Neural progenitor cell (in vitro differentiated cells): ENCODE measurements at regions not wholly inside any gene's neighbourhood (a gene's known extent, or its start where the extent isn't known, plus 50 kb on each side); places are given as distances from the start of the nearest gene placed in this dataset.

Source experiments
- EZH2 ChIP-seq: fragments of 200-600 bp; sonication (generic); IDR thresholded peaks from 2 replicates; pipeline ENCODE4 v1.6.1; 2017; ENCODE audit warnings: antibody characterized with exemption, mild to moderate bottlenecking, moderate library complexity
- EZH2phosphoT487 ChIP-seq: fragments of 200-600 bp; sonication (generic); IDR thresholded peaks from 2 replicates; pipeline ENCODE4 v1.6.1; 2017; ENCODE audit warnings: antibody characterized with exemption
- TF ChIP-seq, protein P1 (sequence below): fragments of 200-600 bp; sonication (generic); IDR thresholded peaks from 2 replicates; pipeline ENCODE4 v1.5.1; 2017; ENCODE audit warnings: antibody characterized with exemption, mild to moderate bottlenecking

- TF ChIP-seq, protein P1, sequence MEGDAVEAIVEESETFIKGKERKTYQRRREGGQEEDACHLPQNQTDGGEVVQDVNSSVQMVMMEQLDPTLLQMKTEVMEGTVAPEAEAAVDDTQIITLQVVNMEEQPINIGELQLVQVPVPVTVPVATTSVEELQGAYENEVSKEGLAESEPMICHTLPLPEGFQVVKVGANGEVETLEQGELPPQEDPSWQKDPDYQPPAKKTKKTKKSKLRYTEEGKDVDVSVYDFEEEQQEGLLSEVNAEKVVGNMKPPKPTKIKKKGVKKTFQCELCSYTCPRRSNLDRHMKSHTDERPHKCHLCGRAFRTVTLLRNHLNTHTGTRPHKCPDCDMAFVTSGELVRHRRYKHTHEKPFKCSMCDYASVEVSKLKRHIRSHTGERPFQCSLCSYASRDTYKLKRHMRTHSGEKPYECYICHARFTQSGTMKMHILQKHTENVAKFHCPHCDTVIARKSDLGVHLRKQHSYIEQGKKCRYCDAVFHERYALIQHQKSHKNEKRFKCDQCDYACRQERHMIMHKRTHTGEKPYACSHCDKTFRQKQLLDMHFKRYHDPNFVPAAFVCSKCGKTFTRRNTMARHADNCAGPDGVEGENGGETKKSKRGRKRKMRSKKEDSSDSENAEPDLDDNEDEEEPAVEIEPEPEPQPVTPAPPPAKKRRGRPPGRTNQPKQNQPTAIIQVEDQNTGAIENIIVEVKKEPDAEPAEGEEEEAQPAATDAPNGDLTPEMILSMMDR = no peak
- TF ChIP-seq EZH2 = no peak
- no peak for TF ChIP-seq EZH2phosphoT487
Observed at GRCh38 chr13:107210723-107211030, 642.7 kb upstream of the ARGLU1 start.
